ENCODE measurements at regions not wholly inside any gene's neighbourhood (a gene's known extent, or its start where the extent isn't known, plus 50 kb on each side); places are given as distances from the start of the nearest gene placed in this dataset.

DNA sequence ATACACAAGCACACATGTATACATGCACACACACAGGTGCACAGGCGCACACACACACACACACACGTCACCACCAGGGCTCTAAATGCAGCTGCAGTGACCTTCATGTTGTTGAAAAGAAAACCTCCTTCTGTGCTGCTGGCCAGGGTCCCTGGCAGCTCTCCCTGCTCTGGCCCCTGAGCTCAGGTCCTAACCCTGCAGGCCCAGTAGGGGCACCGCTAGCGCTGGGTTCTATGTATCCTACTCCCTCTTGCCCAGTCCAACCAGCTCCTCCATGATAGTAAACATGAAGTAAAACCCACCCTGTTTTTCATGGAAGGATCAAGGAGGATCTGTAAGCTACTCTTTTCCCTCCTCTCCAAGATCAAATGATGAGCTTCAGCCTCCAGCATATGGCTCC lies 172.8 kb downstream of the RBFOX3 start:
- H3K4me3 ChIP-seq (ENCODE audit: low read length): no peak overlapping the region
- no peak for DNase-seq (ENCODE audit: low read depth, low spot score)

DNA sequence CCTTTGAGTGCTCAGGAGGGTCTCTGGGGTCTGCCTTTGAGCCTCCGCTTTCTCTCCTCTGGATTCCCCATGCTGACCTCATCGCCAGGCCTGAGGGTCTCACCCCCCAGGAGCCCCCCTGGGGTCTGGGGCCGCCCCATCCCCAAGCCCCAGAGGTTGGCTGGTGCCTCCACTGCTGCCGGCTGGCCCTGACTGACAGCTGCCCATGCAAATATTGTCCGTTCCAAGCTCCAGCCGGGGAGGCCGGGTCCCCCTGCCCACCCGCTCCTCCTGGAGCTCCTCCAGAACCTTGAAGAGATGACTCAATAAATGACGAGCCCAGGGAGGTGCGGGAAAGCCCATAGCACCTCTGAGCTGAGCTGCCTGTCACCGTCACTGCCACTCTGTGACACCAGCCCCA lies 173.8 kb downstream of the RBFOX3 start:
- no peak for DNase-seq (ENCODE audit: low read depth, low spot score)

DNA sequence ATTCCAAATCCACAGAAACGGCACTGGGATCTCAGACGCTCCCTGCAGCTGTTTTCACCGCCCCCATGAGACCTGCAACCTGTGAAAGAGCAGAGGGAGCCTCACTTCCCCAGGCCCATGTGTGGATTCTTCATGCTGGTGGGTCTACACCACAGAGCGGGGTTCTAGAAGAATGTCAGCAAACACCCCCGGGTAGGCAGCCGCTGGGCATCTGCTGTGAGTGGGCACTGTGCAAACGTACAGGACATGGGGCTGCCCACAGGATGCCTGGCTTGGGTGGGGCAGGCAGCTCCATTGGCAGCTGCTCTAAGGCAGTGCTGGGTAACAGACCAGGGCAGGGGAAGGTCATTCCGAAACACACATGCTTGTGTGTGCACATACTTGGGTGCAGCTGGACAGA lies 174.9 kb downstream of the RBFOX3 start:
- no peak for DNase-seq (ENCODE audit: low read depth, low spot score)
- H3K4me3 ChIP-seq (ENCODE audit: low read length): no peak overlapping the region

More for the DNA sequence above, 173.8 kb downstream of the RBFOX3 start:
- H3K4me3 ChIP-seq (ENCODE audit: low read length): no peak overlapping the region

DNA sequence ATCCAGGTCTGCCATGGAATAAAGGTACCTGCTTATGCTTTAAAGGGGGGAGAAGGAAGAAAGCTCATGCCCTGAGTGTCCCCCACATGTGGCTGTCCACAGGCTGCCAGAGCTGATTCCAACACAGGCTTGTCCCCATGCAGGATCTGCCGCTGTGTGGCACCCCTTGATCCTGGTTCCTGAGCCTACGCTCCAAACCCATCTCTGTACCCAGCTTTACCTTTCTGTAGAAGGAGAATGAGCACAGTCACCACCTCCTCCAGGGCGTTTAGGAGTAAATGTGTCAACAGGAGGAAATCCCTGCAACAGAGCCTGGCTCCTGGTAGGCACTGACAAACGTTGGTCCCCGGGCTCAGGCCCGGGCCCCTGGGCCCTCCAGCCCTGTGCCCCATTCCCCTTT lies 175.6 kb downstream of the RBFOX3 start:
- no peak for DNase-seq (ENCODE audit: low read depth, low spot score)
- H3K4me3 ChIP-seq (ENCODE audit: low read length): no peak overlapping the region

DNA sequence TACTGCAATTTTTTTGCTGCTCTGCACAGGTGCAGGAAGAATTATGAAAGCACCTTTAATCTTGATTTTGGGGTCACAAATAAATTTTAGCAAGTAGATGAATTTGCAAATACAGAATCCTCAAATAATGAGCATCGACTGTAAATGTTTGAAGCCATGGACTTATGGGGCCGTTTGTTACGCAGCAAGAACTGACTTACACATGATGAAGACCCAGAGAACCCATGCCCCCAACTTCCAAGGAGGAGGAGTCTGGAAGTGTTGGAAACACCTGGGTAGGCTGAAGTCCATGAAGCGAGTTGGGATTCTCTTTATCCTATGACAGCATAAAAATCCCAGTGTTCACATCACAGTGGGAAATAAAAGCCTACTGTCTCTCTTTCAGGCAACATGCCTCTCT lies 176.6 kb downstream of the RBFOX3 start:
- DNase-seq (ENCODE audit: low read depth, low spot score): no peak
- no peak overlapping the region for H3K4me3 ChIP-seq (ENCODE audit: low read length)

DNA sequence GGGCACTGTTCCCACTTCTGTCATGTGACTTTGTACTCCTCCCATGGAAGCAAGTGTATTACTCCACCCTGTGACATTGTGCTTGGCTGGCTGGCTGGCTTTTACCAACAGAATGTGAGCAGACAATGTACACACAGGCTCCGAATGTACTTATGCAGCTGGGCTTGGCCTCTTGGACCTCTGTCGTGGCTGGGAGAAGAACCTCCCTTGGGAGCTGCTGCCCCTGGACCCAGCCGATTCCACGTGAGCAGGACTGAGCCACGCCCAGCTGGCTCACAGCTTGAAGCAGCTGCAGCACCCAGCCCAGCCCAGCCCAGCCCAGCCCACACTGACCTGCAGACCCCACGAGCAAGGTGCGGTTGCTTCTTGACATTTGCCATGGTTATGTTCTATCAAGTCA lies 177.5 kb downstream of the RBFOX3 start:
- DNase-seq (ENCODE audit: low read depth, low spot score): no peak
- no peak overlapping the region for H3K4me3 ChIP-seq (ENCODE audit: low read length)

DNA sequence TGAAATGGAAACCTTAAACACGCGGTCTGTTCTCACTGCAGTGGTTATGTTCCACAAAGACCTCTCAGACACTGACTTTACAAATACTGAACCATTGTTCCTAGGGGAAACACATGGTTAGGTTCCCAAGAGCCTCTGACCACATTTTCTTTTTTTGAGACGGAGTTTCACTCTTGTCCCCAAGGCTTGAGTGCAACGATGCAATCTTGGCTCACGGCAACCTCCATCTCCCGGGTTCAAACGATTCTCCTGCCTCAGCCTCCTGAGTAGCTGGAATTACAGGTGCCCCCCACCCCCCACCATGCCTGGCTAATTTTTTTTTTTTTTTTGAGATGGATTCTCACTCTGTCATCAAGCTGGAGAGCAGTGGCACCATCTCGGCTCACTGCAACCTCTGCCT lies 179.7 kb downstream of the RBFOX3 start:
- no peak overlapping the region for H3K4me3 ChIP-seq (ENCODE audit: low read length)
- no peak for DNase-seq (ENCODE audit: low read depth, low spot score)

DNA sequence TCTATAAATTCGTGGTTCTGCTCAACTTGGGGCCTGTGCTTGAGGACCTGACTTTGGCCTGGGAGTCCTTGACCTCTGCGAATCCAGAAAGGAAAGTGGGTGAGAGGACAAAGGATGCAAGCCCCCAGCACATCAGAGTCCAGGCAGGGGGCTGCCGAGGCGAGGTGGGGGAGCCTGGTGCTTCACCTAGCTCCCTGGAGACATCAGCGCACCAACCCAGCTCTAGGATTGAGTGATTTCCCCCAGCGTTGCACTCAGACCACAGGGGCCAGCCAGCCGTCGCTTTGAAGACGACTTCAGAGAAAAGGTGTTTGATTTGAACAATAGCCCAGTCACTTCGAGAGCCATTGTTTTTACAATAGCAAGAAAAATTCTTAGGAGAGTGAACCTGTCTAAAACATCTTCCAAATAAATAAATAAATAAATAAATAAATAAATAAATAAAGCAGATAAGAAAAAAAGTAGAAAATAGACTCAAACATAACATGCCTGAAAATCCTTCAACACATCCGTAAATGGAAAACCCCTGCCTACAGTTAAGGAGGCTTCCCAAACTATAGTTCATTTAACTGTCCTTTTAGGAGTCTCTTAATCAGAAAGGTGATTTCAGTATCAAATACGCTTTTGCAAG lies 180.9 kb downstream of the RBFOX3 start:
- no peak overlapping the region for H3K4me3 ChIP-seq (ENCODE audit: low read length)
- DNase-seq (ENCODE audit: low read depth, low spot score): no peak

DNA sequence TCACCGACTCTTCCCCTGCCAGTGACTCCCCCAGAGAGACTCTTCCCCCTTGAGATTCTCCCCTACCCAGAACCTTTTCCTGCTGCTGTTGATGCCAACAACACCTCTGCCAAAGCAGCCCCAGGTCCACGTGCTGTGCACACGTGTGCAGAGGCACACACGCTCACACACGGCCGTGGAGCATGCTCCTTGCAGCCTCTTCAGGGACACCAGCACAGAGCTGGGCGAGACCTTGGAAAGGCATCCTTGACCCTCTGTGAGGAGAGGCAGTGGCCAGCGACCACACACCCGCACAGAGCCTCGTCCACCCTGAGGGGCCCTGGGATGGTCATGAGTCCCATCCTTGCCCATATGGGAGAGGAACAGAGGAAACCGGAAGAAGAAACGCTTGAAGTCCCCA lies 181.9 kb downstream of the RBFOX3 start:
- no peak overlapping the region for H3K4me3 ChIP-seq (ENCODE audit: low read length)
- no peak for DNase-seq (ENCODE audit: low read depth, low spot score)

DNA sequence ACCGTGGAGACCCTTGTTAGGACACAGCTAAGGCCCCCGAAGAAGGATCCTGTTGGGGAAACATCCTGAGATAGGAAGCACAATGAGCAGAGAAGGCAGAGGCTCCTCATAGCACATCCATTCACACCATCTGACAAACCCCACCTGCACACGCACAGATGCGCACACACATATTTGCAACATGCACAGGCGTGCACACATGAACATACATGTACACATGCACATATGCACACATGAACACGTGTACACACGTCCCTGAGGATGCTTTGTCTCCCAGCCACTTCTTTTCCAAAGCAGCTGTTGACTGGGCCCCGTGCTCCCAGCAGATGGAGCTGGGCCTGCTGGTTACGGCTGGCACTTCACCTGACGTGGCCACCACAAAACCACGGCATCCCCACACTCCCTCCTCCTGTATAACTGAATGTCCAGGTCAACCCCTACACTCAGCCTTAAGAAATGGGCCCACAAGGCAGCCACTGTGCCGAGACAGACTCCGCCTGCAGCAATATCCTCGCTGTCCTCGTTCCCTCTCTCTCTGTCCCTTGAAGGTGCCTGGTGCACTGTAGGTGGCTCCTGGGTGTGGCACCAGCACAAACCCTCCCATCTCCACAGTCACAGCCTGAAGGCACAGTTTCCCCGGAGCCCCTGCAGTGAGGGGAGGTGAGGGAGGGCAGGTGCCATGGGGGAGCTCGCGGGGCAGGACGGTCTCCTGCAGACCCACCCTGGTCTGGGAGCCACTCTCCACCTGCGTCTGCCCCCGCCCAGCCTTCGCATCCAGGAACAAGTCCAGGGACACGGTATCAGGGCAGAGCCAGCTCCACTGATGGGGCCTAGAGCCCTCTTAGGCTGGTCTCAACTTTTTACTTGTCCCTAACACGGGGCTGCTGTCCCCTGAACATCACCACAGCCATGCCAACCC lies 183.0 kb downstream of the RBFOX3 start:
- DNase-seq (ENCODE audit: low read depth, low spot score): no peak
- no peak overlapping the region for H3K4me3 ChIP-seq (ENCODE audit: low read length)

DNA sequence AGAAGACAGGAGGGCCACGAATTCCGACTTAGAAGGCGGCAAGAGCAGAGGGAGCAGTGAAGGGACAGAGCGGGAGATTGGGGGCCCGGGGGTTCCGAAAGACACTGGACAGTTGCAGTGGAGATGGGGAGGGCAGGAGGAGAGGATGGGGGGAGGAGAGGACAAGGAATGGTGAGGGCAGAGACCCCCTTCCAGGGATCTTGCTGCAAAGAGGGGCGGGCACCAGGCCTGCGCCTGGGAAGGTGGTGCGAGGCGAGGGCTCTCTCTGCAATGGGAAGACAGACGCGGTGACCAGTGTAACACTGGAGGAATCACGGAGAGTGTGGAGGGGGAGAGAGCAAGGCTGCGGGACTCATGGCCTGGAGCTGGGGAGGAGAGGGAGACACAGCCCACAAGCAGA lies 185.2 kb downstream of the RBFOX3 start:
- no peak overlapping the region for H3K4me3 ChIP-seq (ENCODE audit: low read length)
- no peak for DNase-seq (ENCODE audit: low read depth, low spot score)

DNA sequence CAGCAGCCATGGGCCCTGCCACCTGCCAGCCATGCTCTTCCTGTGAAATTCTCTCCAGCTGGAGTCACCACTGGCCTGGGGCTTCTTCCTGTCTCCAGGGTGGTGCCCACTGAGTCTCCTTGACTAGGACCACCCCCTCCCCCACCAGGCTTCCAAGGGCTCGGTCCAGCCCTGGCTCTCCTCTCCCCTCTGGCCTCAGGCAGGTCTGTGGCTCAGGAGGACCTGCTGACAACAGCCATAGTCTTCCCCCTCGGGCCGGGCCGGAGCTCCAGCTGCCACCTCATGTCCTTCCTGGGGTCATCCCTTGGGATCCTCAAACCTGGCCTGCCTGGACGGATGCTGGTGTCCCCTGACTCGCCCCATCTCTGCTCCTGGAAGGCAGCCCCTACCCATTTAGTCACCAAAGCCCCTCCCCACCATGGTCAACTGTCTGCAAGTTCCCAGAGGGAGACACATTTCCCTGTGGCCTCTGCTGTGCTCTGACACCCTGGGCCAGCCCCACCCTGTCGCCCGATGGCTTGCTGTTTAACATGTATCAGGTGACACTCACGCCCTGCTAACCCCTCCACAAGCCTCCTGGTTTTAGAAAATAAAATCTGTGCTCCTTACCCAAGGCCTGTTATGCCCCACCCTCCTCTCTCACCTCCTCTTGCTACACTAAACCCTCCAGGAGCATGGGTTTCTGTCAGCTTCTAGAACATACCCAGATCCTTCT lies 186.2 kb downstream of the RBFOX3 start:
- no peak for DNase-seq (ENCODE audit: low read depth, low spot score)

DNA sequence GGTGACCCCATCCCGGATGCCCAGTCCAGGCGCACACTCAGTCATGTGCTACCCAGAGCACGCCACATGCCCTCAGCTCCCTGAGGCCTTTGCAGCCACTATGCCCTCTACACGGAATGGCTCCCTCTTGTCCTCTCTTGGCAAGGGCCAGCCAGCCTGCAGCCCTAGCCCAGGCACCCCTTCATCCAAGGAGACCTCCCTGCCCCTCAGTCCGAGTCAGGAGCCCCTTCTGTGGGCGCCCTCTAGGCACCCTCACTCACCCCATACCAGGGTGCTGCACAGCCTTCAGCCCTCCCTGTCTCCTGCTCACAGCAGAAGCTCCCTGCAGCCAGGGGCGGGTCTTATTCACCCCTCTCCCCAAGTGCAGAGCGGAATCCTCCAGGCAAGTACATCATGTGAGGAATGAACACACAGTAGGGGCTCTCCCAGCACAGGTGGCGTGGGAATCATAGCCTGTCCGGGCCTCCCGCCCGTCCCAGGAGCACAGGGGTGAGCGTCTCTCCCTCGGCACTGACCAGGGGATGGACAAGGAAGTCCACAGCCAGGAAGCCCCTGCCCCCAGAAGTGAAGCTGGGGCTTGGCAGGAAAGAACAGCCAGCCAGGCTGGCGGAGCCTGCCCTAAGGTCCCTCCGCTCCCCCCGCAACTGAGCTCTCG lies 186.9 kb downstream of the RBFOX3 start:
- DNase-seq (ENCODE audit: low read depth, low spot score): no peak

More for the DNA sequence above, 186.2 kb downstream of the RBFOX3 start:
- H3K4me3 ChIP-seq (ENCODE audit: low read length): no peak overlapping the region

DNA sequence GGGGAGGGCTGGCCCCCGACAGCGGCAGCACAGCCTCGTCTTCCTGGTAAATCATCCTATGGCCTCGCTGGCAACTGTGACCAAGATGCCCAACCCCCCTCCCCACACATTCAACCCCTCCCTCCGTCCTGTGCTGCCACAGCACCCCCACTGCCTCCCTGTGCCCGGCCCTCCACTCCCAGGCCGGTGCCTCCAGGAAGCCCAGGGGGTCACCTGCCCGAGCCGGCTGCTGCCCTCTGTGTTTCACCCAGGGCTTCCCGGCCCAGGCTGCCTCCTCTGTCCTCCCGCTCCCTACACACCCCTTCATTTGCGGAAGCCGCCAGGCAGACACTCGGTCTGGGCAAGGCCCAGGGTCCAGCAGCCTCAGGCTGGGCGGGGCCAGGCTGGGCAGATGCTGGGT lies 188.6 kb downstream of the RBFOX3 start:
- DNase-seq (ENCODE audit: low read depth, low spot score): no peak
- no peak overlapping the region for H3K4me3 ChIP-seq (ENCODE audit: low read length)

More for the DNA sequence above, 186.9 kb downstream of the RBFOX3 start:
- H3K4me3 ChIP-seq (ENCODE audit: low read length): no peak overlapping the region

DNA sequence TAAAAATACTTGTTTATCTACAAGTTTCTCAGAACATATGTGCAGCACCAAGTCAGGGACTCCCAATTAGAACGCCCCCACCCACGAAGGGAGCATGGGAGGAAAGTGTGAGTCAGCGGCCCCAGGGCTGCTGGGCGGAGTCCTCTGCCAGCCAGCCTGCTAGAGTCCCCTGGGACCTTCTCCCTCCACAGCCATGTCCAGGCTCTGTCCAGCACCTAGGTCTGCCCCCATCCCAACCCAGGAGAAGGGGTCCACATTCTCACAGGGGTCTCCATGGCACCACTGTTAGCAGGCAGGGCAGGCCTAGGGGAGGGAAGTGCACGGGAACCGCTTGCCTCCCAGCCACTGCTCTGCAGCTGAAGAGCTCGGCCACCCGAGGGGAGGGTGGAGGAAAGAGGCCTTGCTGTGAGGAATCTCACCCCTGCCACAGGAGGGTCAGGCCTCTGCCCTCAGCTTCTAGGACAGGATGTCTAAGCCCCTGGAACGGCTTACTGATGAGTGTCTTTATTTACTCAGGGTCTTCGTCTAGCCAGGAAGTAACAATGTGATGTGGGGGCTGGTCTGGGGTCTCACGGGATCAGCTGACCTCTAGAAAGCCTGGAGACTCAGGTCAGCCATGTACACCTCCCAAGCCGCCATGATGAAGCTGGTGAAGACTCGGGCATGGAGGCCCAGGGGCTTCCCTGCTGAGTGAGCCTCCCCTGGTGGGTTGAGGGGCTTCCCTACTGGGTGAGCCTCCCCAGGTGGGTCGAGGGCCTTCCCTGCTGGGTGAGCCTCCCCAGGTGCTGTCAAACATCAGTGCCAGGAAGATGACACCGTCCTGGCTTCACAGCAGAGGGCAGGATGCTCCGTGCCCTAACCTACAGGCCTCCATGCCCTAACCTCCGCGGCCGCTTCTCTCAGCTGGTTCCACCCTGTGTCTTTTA lies 190.3 kb downstream of the RBFOX3 start:
- DNase-seq (ENCODE audit: low read depth, low spot score): no peak
- no peak overlapping the region for H3K4me3 ChIP-seq (ENCODE audit: low read length)

DNA sequence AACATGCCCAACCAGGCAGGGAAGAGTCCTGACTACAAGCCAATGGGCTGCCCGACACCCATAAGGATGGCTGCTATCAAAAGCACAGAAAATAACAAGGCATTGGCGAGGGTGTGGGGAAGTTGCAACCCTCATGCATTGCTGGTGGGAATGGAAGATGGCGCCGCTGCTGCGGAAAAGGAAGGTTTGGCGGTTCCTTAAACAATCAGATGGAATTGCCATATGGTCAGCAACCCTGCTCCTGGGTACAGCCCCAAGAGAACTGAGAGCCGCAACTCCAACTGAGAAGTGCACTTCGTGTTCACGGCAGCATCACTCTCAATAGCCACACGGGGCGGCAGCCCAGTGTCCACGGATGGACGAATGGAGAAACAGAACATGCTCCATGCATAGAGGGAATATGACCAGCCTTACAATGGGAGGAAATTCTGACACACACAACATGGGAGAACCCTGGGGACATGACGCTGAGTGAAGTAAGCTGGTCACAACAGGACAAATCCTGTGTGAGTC lies 193.3 kb downstream of the RBFOX3 start:
- no peak for DNase-seq (ENCODE audit: low read depth, low spot score)

DNA sequence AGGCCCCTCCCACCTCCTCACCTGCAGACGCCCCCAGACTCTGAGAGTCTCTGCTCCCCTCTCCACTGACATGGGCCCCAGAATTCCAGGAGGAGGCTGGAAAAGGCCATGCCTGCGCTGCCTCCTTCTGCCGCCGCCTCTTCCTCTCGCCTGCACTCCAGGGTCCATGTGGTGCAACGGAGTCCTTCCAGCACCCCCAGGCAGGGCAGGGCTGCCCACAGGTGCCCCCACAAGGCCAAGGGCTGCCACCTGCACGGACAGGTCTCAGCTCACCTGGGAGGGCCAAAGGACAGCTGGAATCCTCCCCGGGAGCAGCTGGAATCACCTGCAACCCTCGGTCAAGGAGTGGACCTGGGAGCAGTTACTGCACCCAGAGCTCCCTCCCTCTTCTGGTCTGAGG lies 194.9 kb downstream of the RBFOX3 start:
- H3K4me3 ChIP-seq (ENCODE audit: low read length): no peak overlapping the region
- no peak for DNase-seq (ENCODE audit: low read depth, low spot score)

More for the DNA sequence above, 193.3 kb downstream of the RBFOX3 start:
- no peak overlapping the region for H3K4me3 ChIP-seq (ENCODE audit: low read length)

DNA sequence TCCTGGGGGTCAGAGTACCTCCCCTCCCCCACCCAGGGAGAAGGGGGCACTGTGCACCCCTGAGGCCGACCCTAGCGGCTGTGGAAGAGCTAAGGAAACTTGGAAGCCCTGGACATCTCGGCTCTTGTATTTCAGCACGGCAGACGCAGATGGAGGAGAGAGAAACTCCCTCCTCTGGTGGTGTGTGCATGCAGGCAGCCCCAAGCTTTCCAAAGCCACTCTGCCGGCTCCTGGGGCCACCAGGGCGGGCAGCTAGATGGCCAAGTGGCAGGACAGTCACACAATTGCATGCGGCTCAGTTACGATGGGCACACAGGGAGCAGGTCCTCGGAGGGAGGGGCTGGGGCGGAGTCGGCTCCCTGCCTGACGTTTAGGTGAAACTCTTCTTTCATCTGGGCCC lies 195.5 kb downstream of the RBFOX3 start:
- no peak for DNase-seq (ENCODE audit: low read depth, low spot score)

More for the DNA sequence above, 195.5 kb downstream of the RBFOX3 start:
- H3K4me3 ChIP-seq (ENCODE audit: low read length): no peak overlapping the region

Measured in Jurkat, Clone E6-1 (cell line).